Right hindlimb (tissue), 1 donor: ENCODE measurements at regions not wholly inside any gene's neighbourhood (a gene's known extent, or its start where the extent isn't known, plus 50 kb on each side); places are given as distances from the start of the nearest gene placed in this dataset.
"Not testable (repeated sequence)": the region's sequence is repeated elsewhere in the genome, so short reads cannot be mapped to it uniquely, and the experiment has no call there.

Experiments used
- DNase-seq: peaks from one replicate; pipeline ENCODE4 v3.0.0-alpha.2; 2018

- no peak for DNase-seq
Observed at GRCh38 chr1:229164836-229165735, 105.8 kb upstream of the RAB4A start.

GRCh38 chr1:229167318-229167717 lies 103.6 kb upstream of the RAB4A start:
- no peak for DNase-seq

DNA sequence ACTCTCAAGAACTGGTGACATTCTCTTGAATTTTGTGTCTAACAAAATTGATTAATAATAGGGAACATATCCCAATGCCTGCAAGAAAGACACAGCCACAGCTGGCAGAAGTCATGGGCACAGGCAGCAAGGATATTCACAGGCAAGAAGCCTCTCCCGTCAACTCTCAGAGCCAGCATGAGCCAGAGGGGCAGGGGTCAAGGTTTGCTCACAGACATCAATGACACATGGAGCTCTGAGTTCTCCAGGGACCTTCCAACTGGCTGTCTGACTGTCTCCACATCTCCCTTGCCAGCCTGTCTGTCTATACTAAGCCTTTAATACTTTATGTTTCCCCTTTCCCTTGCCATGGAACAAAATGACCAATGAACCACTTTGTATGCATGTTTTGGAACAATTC lies 101.5 kb upstream of the RAB4A start:
- no peak for DNase-seq

- no peak for DNase-seq
Observed at GRCh38 chr1:229170274-229170673, 100.6 kb upstream of the RAB4A start.

DNA sequence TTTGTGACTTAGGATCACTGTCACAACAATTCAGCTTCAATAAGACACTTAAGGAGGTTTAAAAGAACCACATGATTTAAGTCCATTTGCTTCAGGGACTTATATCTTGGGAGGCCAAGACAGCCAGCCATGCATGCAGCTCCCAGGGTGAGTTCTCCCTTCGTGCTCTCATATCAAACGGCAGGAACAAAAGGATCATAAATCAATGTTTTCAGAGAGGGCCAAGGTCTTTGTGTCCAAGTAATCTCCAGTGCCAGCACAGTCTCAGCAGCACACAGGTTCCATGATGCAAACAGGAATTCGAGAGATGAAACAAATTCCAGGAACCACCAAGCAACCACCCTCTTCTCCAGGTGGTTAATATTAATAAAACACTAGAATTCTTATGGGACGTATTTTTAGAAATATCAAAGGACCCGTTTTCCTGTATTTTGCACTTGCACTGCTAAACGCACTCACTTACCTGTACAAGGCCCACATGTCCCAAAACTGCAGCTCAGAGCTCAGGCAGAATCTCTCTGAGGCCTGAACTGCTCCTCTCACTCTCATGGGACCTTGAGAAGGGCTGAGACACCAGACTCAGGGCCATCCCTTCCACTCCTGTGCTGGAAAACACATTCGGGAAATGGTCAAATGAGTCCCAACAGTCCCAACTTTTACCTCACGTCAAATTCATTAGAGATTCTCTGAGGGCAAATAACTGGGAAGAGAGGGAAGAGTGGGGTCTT lies 100.0 kb upstream of the RAB4A start:
- DNase-seq, result no peak

GRCh38 chr1:229171934-229172333 lies 99.0 kb upstream of the RAB4A start:
- DNase-seq, result no peak

DNA sequence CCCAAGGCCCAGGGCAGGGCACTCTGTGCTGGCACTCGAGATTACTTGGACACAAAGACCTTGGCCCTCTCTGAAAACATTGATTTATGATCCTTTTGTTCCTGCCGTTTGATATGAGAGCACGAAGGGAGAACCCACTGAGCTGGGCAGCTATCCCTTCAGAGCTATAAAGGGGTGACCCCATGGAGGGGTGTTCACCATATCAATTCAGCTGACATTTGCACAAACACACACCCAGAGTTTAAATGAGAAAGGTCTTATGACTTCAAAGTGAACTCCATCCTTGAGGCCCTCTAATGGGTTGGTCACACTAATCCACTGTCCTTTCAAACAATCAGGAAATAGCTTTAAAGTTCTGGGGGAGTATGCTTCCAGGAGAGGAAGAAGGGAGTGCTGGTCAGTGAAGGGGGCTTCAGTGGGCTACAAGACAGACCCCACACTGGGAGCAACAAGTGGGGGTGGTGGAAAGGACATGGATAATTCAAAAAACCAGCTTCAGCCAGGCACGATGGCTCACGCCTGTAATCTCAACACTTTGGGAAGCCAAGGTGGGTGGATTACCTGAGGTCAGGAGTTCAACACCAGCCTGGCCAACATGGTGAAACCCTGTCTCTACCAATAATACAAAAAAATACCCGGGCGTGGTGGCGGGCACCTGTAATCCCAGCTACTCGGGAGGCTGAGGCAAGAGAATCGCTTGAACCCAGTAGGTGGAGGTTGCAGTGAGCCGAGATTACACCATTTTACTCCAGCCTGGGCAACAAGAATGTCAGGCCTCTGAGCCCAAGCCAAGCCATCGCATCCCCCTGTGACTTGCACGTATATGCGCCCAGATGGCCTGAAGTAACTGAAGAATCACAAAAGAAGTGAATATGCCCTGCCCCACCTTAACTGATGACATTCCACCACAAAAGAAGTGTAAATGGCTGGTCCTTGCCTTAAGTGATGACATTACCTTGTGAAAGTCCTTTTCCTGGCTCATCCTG lies 97.1 kb upstream of the RAB4A start:
- DNase-seq, result not testable (repeated sequence)

GRCh38 chr1:229175297-229175696 lies 95.6 kb upstream of the RAB4A start:
- DNase-seq, result not testable (repeated sequence)

GRCh38 chr1:229176457-229176856 lies 94.5 kb upstream of the RAB4A start:
- not testable (repeated sequence) for DNase-seq

- no peak for DNase-seq
Observed at GRCh38 chr1:229180161-229180560, 90.8 kb upstream of the RAB4A start.

DNA sequence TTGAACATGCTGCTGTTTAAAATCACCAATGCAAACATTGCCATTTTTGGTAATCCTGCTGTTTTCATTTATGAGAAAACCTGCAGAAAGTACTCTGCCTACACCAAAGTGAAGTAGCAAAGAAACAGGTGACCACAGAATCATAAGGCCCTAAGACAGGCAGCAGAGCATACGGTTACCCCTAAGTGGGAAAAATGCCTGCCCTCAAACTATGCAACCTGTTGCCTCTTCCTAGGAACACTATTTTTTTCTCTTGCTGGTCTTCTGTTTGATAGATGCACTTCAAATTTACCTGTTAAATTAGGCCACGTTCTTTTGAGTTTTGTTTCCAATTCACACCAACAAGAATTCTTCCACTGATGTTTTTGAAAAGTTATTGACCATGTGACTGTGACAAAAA lies 89.5 kb upstream of the RAB4A start:
- DNase-seq, result no peak

DNA sequence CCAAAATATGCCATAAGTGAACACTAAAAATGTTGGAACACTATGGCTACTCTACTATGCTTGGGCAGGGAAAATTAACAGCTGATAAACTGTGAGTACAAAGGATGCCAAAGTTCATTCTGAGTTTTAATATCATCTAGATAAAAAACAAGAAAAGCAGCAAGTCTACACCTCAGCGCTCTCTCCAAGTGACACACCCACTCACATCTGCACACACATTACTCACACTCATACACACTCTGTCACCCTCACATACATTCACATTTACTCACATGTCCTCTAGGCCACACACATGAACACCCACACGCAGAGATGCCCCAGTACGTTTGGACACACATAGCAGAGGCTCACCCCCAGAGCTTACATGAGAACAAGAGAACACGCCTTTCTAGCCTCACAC lies 87.3 kb upstream of the RAB4A start:
- no peak for DNase-seq

DNA sequence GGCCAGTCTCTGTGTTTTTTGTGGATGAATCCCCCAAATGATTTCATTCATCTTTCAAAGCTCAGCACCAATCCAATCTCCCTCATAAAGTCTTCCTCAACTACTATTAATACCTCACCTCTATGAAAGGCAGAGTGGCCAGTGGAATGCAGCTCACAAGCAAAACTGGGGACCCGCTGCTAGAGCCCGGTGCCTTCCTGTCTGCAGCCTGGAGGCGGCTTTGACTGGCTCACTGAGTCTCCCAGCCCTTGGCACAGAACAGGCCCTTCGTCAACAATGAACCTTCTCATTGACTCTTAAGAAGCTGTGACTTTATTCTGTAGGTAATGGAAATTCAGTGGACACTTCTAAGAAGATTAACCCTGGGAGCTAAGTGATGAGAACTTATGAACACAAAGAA lies 86.8 kb upstream of the RAB4A start:
- DNase-seq, result no peak

DNA sequence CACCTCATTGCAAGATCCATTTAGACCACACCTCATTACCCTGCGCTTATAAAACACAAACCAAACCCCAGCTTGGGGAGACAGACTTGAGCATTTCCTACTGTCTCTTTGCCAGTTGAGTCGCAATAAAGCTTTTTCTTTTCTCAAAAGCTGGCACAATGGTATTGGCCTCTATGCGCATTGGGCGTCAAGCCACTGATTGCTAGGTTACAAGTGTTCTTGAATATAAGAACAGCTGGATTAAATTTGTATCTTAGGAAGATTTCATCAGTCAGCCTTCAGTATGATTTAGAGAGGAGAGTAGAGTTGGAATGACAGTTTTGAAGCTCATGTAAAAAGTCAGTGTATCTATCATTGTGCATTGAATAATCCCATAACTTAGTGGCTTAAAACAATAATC lies 84.9 kb upstream of the RAB4A start:
- no peak for DNase-seq

- no peak for DNase-seq
Observed at GRCh38 chr1:229186373-229187056, 84.4 kb upstream of the RAB4A start.

- no peak for DNase-seq
Observed at GRCh38 chr1:229190057-229190575, 80.8 kb upstream of the RAB4A start.

GRCh38 chr1:229191066-229191674 lies 79.7 kb upstream of the RAB4A start:
- no peak for DNase-seq

DNA sequence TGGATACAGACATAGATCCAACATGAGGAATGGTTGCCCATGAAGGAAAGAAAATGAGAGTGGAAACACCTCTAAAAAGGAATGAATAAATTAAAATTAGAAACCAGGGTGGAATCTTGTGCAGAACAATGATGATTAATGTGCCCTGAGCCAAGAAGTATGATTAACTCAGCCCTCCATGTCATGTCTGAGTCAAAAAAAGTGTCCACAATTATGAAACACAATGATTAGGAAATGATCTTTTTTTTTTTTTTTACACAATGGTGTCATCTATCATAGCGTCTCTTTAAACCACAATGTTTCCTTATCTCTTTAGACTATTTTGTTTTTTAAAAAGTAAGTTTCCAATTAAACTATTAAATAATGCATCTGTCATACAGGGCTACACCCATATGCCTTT lies 78.9 kb upstream of the RAB4A start:
- no peak for DNase-seq

GRCh38 chr1:229192853-229193252 lies 78.1 kb upstream of the RAB4A start:
- DNase-seq, result no peak

- DNase-seq, result no peak
Observed at GRCh38 chr1:229194096-229194495, 76.8 kb upstream of the RAB4A start.

GRCh38 chr1:229195246-229195645 lies 75.7 kb upstream of the RAB4A start:
- no peak for DNase-seq
